HEK293 (cell line): ENCODE measurements at regions not wholly inside any gene's neighbourhood (a gene's known extent, or its start where the extent isn't known, plus 50 kb on each side); places are given as distances from the start of the nearest gene placed in this dataset.

ENCODE experiments used
- CTCF ChIA-PET: fragments of 350-600 bp; formaldehyde crosslinking; extraction: SDS; loops from one replicate; lab custom pipeline; 2021; ENCODE audit warnings: antibody characterized with exemption; lab: Yijun Ruan, JAX
- POLR2A ChIA-PET: fragments of 300-600 bp; formaldehyde crosslinking; extraction: SDS; loops from one replicate; lab custom pipeline; 2020; ENCODE audit warnings: antibody characterized with exemption, inconsistent platforms; lab: Yijun Ruan, JAX
- H3K27ac ChIP-seq: fragments of 200-500 bp; sonication (Bioruptor generic); 2 replicates; pipeline ENCODE4 v1.5.1; 2014; ENCODE audit warnings: low read depth, low read length, control low read depth, inconsistent platforms; ENCODE audit errors: extremely low read depth
- H3K36me3 ChIP-seq, 2 experiments: fragments of 200-500 bp in 1 of 2; sonication (Bioruptor generic) in 1 of 2; 1 replicate in 1 of 2; 2 replicates in 1 of 2; pipeline ENCODE4 v1.5.1; 2014 to 2017; ENCODE audit warnings: inconsistent platforms in 2 of 2, low read length in 2 of 2; ENCODE audit not compliant: control insufficient read depth in 2 of 2, insufficient read depth in 1 of 2
- H3K4me1 ChIP-seq: fragments of 200-500 bp; sonication (Bioruptor generic); 2 replicates; pipeline ENCODE4 v1.5.1; 2014; ENCODE audit warnings: mild to moderate bottlenecking, low read length, inconsistent platforms; ENCODE audit not compliant: control insufficient read depth, insufficient read depth
- H3K4me3 ChIP-seq: 2 replicates; pipeline ENCODE4 v1.5.1; 2011; ENCODE audit warnings: low read depth, mild to moderate bottlenecking, control low read depth, low read length, moderate library complexity
- H3K9me3 ChIP-seq: fragments of 200-500 bp; sonication (Bioruptor generic); 2 replicates; pipeline ENCODE4 v1.5.1; 2014; ENCODE audit warnings: low read depth, low read length, inconsistent platforms; ENCODE audit not compliant: control insufficient read depth, insufficient read depth
- BCL6B ChIP-seq: fragments of 450-650 bp; formaldehyde crosslinking; IDR thresholded peaks from 2 replicates; pipeline ENCODE4 v1.5.1; 2017; ENCODE audit warnings: missing biosample characterization, missing genetic modification characterization
- KLF10 ChIP-seq: fragments of 450-650 bp; IDR thresholded peaks from 2 replicates; pipeline ENCODE4 v1.5.1; 2018; ENCODE audit warnings: missing biosample characterization, mild to moderate bottlenecking, missing genetic modification characterization
- OSR2 ChIP-seq: fragments of 450-650 bp; formaldehyde crosslinking; IDR thresholded peaks from 2 replicates; pipeline ENCODE4 v1.5.1; 2016; ENCODE audit warnings: missing biosample characterization, missing genetic modification characterization
- PRDM1 ChIP-seq: fragments of 450-650 bp; formaldehyde crosslinking; IDR thresholded peaks from 2 replicates; pipeline ENCODE4; 2016; ENCODE audit warnings: missing biosample characterization, missing genetic modification characterization
- ZFP69B ChIP-seq: fragments of 450-650 bp; formaldehyde crosslinking; IDR thresholded peaks from 2 replicates; pipeline ENCODE4 v1.5.1; 2016; ENCODE audit warnings: missing biosample characterization, missing genetic modification characterization
- ZNF175 ChIP-seq: fragments of 450-650 bp; formaldehyde crosslinking; IDR thresholded peaks from 2 replicates; pipeline ENCODE4 v1.5.1; 2016; ENCODE audit warnings: missing biosample characterization, missing genetic modification characterization
- ZNF248 ChIP-seq: fragments of 450-650 bp; formaldehyde crosslinking; IDR thresholded peaks from 2 replicates; pipeline ENCODE4 v1.5.1; 2017; ENCODE audit warnings: missing biosample characterization, missing genetic modification characterization
- ZNF366 ChIP-seq: fragments of 450-650 bp; formaldehyde crosslinking; conservative IDR thresholded peaks from 2 replicates; pipeline ENCODE4 v1.5.1; 2016; ENCODE audit warnings: missing biosample characterization, missing genetic modification characterization
- ZNF394 ChIP-seq: fragments of 450-650 bp; formaldehyde crosslinking; IDR thresholded peaks from 2 replicates; pipeline ENCODE4 v1.5.1; 2016; ENCODE audit warnings: missing biosample characterization, missing genetic modification characterization, mild to moderate bottlenecking, moderate library complexity, borderline replicate concordance
- ZNF530 ChIP-seq: fragments of 450-650 bp; formaldehyde crosslinking; IDR thresholded peaks from 2 replicates; pipeline ENCODE4 v1.5.1; 2016; ENCODE audit warnings: low read depth, missing biosample characterization, missing genetic modification characterization
- ZNF596 ChIP-seq: fragments of 450-650 bp; IDR thresholded peaks from 2 replicates; pipeline ENCODE4 v1.5.0; 2018; ENCODE audit warnings: missing biosample characterization, mild to moderate bottlenecking, missing genetic modification characterization, moderate library complexity
- ZSCAN16 ChIP-seq: fragments of 450-650 bp; formaldehyde crosslinking; IDR thresholded peaks from 2 replicates; pipeline ENCODE4 v1.5.1; 2016; ENCODE audit warnings: missing biosample characterization, missing genetic modification characterization
- TF ChIP-seq, protein P1 (sequence below): fragments of 450-650 bp; formaldehyde crosslinking; IDR thresholded peaks from 2 replicates; pipeline ENCODE4 v1.5.1; 2016; ENCODE audit warnings: missing biosample characterization, missing genetic modification characterization
- TF ChIP-seq, protein P2 (sequence below): fragments of 450-650 bp; formaldehyde crosslinking; IDR thresholded peaks from 2 replicates; pipeline ENCODE4 v1.5.1; 2016; ENCODE audit warnings: missing biosample characterization, missing genetic modification characterization
- TF ChIP-seq, protein P3 (sequence below): fragments of 450-650 bp; formaldehyde crosslinking; IDR thresholded peaks from 2 replicates; pipeline ENCODE4 v1.5.1; 2016; ENCODE audit warnings: missing biosample characterization, missing genetic modification characterization
- TF ChIP-seq, protein P4 (sequence below): fragments of 450-650 bp; formaldehyde crosslinking; IDR thresholded peaks from 2 replicates; pipeline ENCODE4 v1.5.1; 2016; ENCODE audit warnings: missing biosample characterization, missing genetic modification characterization

- TF ChIP-seq, protein P1, sequence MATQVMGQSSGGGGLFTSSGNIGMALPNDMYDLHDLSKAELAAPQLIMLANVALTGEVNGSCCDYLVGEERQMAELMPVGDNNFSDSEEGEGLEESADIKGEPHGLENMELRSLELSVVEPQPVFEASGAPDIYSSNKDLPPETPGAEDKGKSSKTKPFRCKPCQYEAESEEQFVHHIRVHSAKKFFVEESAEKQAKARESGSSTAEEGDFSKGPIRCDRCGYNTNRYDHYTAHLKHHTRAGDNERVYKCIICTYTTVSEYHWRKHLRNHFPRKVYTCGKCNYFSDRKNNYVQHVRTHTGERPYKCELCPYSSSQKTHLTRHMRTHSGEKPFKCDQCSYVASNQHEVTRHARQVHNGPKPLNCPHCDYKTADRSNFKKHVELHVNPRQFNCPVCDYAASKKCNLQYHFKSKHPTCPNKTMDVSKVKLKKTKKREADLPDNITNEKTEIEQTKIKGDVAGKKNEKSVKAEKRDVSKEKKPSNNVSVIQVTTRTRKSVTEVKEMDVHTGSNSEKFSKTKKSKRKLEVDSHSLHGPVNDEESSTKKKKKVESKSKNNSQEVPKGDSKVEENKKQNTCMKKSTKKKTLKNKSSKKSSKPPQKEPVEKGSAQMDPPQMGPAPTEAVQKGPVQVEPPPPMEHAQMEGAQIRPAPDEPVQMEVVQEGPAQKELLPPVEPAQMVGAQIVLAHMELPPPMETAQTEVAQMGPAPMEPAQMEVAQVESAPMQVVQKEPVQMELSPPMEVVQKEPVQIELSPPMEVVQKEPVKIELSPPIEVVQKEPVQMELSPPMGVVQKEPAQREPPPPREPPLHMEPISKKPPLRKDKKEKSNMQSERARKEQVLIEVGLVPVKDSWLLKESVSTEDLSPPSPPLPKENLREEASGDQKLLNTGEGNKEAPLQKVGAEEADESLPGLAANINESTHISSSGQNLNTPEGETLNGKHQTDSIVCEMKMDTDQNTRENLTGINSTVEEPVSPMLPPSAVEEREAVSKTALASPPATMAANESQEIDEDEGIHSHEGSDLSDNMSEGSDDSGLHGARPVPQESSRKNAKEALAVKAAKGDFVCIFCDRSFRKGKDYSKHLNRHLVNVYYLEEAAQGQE (tag by site-specific recombination): no peak
- no peak for TF ChIP-seq ZNF175
Measured at GRCh38 chr3:110533089-110533488, 538.5 kb upstream of the NECTIN3 start (continued).

DNA sequence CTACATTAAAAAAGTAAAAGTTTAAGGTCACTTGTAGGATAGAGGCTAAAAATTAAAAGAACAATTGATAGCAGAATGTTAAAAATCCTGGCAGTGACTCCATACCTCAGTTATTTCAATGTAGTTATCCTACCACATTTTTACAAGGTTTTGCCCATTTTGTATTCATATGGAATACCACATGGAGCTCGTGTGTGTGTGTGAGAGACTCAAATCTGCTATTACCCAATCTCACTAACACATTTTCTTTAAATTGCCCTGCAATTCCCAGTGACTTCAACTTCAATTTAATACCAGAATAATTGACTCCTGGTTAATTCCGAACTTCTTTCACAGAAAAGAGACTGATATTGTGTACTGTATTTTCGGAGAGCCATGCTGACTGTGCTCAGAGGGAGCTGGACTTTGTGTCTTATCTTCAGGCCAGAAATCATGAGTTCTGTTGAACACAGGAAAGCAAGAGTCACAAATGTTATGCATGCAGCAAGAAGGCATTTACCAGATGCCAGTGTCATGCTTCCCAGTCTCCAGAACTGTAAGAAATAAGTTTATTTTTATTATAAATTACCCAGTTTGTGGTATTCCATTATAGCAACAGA, 529.0 kb upstream of the NECTIN3 start:
- H3K4me1 ChIP-seq: no peaks in the 10 kb centered on the region
- ChIA-PET POLR2A (no interaction called here), CTCF (no interaction called here)
- H3K9me3 ChIP-seq: no peaks in the 10 kb centered on the region
- no peak overlapping the region for H3K4me3 ChIP-seq
- H3K27ac ChIP-seq: no peak overlapping the region
- H3K36me3 ChIP-seq: no peaks in the 10 kb centered on the region
- TF ChIP-seq PRDM1 (tag by site-specific recombination) (no peak), ZNF394 (tag by site-specific recombination) (no peak), OSR2 (tag by site-specific recombination) (no peak), KLF10 (tag by site-specific recombination) (no peak), ZSCAN16 (tag by site-specific recombination) (no peak), ZNF248 (no peak), ZNF530 (tag by site-specific recombination) (no peak), ZNF596 (tag by site-specific recombination) (no peak), BCL6B (tag by site-specific recombination) (no peak), ZNF366 (tag by site-specific recombination) (no peak), ZFP69B (tag by site-specific recombination) (no peak)
- TF ChIP-seq, protein P2, sequence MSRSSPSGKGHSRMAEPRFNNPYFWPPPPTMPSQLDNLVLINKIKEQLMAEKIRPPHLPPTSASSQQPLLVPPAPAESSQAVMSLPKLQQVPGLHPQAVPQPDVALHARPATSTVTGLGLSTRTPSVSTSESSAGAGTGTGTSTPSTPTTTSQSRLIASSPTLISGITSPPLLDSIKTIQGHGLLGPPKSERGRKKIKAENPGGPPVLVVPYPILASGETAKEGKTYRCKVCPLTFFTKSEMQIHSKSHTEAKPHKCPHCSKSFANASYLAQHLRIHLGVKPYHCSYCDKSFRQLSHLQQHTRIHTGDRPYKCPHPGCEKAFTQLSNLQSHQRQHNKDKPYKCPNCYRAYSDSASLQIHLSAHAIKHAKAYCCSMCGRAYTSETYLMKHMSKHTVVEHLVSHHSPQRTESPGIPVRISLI (tag by site-specific recombination): no peak
- TF ChIP-seq, protein P3, sequence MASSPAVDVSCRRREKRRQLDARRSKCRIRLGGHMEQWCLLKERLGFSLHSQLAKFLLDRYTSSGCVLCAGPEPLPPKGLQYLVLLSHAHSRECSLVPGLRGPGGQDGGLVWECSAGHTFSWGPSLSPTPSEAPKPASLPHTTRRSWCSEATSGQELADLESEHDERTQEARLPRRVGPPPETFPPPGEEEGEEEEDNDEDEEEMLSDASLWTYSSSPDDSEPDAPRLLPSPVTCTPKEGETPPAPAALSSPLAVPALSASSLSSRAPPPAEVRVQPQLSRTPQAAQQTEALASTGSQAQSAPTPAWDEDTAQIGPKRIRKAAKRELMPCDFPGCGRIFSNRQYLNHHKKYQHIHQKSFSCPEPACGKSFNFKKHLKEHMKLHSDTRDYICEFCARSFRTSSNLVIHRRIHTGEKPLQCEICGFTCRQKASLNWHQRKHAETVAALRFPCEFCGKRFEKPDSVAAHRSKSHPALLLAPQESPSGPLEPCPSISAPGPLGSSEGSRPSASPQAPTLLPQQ (tag by site-specific recombination): no peak

DNA sequence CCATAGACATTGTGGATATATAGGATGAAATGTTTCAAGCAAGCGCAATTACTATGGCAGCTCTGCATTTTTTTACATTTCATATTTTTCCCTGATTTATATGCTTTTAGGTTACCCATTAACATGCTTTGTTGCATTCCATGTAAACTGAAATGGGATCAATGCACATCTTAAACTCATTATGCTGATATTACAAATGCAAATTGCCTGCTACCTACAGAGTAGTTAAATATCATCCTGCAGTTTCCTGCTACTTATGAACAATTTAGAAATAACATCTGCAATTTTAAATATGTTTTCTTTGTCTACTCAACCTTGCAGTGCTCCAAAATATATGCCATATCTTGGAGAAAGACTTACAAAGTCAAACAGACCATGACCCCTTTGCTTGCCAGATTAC, 526.9 kb upstream of the NECTIN3 start:
- Histone ChIP-seq H3K4me3 (no peak overlapping the region), H3K27ac (no peak overlapping the region), H3K36me3 (no peaks in the 10 kb centered on the region), H3K4me1 (no peaks in the 10 kb centered on the region), H3K9me3 (no peaks in the 10 kb centered on the region)
- TF ChIP-seq, protein P4, sequence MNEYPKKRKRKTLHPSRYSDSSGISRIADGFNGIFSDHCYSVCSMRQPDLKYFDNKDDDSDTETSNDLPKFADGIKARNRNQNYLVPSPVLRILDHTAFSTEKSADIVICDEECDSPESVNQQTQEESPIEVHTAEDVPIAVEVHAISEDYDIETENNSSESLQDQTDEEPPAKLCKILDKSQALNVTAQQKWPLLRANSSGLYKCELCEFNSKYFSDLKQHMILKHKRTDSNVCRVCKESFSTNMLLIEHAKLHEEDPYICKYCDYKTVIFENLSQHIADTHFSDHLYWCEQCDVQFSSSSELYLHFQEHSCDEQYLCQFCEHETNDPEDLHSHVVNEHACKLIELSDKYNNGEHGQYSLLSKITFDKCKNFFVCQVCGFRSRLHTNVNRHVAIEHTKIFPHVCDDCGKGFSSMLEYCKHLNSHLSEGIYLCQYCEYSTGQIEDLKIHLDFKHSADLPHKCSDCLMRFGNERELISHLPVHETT (tag by site-specific recombination): no peak
- CTCF ChIA-PET: interaction anchor here (0.6 kb wide), 1 partner anchor 1445 kb away, joined by 3 read pairs; no protein-coding TSS in a partner anchor
- POLR2A ChIA-PET: no interaction called here
